ENCODE measurements at regions not wholly inside any gene's neighbourhood (a gene's known extent, or its start where the extent isn't known, plus 50 kb on each side); places are given as distances from the start of the nearest gene placed in this dataset.
"Not testable (repeated sequence)": the region's sequence is repeated elsewhere in the genome, so short reads cannot be mapped to it uniquely, and the experiment has no call there.

GRCh38 chr6:169980826-169981450 lies 229.5 kb downstream of the ERMARD start:
- DNase-seq (ENCODE audit: low read depth): no peak

GRCh38 chr6:169979873-169980432 lies 228.5 kb downstream of the ERMARD start:
- DNase-seq (ENCODE audit: low read depth): no peak

- no peak for DNase-seq (ENCODE audit: low read depth)
Observed at GRCh38 chr6:169978615-169979161, 227.3 kb downstream of the ERMARD start.

GRCh38 chr6:169977434-169978265 lies 226.2 kb downstream of the ERMARD start:
- no peak for DNase-seq (ENCODE audit: low read depth)

- DNase-seq (ENCODE audit: low read depth): no peak
Observed at GRCh38 chr6:169976301-169977081, 225.1 kb downstream of the ERMARD start.

- DNase-seq (ENCODE audit: low read depth): no peak
Observed at GRCh38 chr6:169975701-169976100, 224.3 kb downstream of the ERMARD start.

- DNase-seq (ENCODE audit: low read depth): no peak
Observed at GRCh38 chr6:169975286-169975685, 223.9 kb downstream of the ERMARD start.

- no peak for DNase-seq (ENCODE audit: low read depth)
Observed at GRCh38 chr6:169974663-169975062, 223.2 kb downstream of the ERMARD start.

GRCh38 chr6:169973588-169974467 lies 222.4 kb downstream of the ERMARD start:
- not testable (repeated sequence) for DNase-seq (ENCODE audit: low read depth)

- no peak for DNase-seq (ENCODE audit: low read depth)
Observed at GRCh38 chr6:169972736-169973135, 221.3 kb downstream of the ERMARD start.

- DNase-seq (ENCODE audit: low read depth): no peak
Observed at GRCh38 chr6:169972101-169972651, 220.8 kb downstream of the ERMARD start.

GRCh38 chr6:169971081-169971861 lies 219.8 kb downstream of the ERMARD start:
- no peak for DNase-seq (ENCODE audit: low read depth)

- no peak for DNase-seq (ENCODE audit: low read depth)
Observed at GRCh38 chr6:169970306-169970988, 219.0 kb downstream of the ERMARD start.

- no peak for DNase-seq (ENCODE audit: low read depth)
Observed at GRCh38 chr6:169969372-169970099, 218.1 kb downstream of the ERMARD start.

GRCh38 chr6:169968541-169969270 lies 217.3 kb downstream of the ERMARD start:
- no peak for DNase-seq (ENCODE audit: low read depth)

GRCh38 chr6:169967687-169968086 lies 216.3 kb downstream of the ERMARD start:
- no peak for DNase-seq (ENCODE audit: low read depth)

- DNase-seq (ENCODE audit: low read depth): no peak
Observed at GRCh38 chr6:169966312-169967181, 215.1 kb downstream of the ERMARD start.

Measured in stimulated activated CD8-positive, alpha-beta memory T cell treated with anti-CD3 and anti-CD28 coated beads, Interleukin-12 subunit alpha, Interleukin-12 subunit beta, amount 100 ng/mL, for 4 hours (primary cell).